HG02759 (cell line): ENCODE measurements at regions not wholly inside any gene's neighbourhood (a gene's known extent, or its start where the extent isn't known, plus 50 kb on each side); places are given as distances from the start of the nearest gene placed in this dataset.
A peak's percentile ranks its signal among the peaks of the same experiment; 100 is the strongest.

ENCODE experiments used
- ATAC-seq: cut with Tn5 transposase; IDR thresholded peaks from one replicate; pipeline ENCODE4 v1.9.1; 2021; ENCODE audit warnings: mild to moderate bottlenecking, moderate library complexity; ENCODE audit not compliant: unreplicated experiment

DNA sequence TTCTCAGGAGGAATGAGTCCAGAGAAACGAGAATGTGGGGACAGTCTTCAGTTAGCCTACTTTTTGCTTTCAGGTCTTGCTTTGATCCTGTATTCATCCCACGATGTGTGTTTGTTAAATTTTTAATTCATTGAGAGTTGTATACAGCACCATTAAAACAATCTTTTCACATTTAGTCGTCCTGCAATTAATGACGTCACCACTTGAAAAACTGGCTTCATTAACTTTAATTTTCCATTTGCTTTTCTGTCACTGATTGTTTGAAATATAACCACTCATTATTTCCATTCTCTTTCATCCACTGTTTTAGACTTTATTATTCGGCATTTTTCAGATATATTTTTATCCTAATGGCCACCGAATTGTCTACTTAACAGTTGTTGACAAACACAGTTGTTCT is 146.9 kb downstream of the TFEC start:
- ATAC-seq: no peak

DNA sequence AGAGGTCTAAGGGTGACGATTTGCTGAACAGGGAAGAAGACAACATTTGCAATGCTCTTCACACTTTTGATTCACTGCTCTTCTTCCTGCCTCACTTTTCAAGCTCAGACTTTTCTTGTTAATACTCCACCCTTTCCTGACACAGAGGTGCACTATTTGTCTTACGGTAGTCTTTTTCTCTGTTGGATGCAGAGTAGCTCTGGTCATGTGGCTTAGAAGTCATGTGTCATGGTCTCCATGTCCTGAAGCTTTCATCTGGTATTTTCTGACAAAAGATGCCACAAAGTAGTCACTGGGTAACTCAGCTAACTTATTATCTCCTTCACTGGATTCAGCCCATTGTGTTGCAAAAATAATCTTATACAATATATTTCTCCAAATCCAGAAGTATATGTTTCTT is 149.1 kb downstream of the TFEC start:
- no peak for ATAC-seq

DNA sequence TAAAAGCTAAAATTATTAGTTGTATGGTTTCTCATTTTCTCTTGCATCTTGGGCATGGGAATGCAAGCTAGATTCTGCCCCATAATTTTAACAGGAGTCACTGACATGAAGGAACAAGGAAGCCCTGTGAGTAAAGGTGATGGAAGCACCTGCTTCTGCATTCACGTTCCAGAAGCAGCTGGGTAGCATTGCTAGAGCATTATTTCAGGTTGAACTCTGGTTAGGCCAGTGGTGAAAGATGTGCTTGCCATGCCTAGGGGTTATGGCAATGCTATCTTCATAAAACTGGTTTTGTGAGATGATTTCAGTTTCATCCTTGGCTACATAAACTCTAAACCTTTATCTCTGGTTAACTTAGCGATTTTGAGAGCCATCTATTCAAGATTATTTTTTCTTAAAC is 151.4 kb downstream of the TFEC start:
- no peak for ATAC-seq

DNA sequence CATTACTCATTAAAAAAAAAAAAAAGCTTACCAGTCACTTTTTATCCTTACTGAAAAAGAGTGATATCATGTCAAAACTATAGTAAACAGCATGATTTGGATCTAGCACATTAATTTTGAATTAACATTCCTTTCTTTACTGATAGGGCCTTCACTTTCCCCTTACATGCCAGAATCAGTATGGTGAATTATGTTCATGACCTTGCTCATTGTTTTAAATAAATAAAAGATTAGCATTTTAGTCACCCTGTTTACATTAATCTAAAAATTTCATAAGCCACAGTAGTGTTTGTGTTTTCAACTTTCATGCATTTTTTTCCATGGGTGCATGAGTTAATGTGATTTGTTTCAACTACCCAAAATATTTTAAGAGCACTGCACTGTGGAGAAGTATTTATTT is 160.8 kb downstream of the TFEC start:
- ATAC-seq: no peak

DNA sequence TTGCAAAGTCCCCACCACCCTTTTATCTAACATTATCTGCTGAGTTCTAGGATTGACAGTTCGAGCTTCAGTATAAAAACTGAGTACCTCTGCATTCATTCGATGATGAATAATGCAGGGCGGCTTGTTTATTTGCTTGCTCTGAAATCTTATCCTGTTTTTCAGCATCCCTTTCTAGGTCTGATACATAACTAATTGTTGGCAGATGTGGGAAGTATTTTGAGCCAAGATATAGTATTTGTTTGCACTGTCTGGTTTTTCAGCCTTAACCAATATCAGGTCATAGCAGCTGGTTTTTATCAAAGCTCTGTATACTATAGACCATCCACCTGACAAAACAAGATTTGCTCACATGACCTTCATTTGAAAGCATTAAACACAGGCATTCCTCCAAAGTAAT is 161.4 kb downstream of the TFEC start:
- no peak for ATAC-seq

DNA sequence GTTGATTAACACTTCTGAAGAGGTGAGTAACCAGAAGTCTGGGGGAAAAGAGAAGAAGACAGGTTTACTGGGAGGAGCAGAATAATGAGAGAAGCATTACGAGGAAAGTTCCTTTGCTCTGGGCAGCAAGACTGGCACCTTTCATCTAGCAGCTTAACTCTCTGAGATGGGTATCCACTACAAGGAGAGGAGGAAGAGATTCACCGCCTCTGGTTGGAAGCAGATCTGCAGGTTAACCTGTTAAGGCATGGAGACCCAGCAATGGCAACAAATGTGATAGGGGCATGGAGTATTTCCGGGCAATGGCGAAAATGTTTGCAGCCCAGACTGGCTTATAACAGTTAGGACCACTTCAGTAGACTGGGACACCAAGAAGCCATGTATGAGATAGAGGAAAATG is 162.2 kb downstream of the TFEC start:
- no peak for ATAC-seq

DNA sequence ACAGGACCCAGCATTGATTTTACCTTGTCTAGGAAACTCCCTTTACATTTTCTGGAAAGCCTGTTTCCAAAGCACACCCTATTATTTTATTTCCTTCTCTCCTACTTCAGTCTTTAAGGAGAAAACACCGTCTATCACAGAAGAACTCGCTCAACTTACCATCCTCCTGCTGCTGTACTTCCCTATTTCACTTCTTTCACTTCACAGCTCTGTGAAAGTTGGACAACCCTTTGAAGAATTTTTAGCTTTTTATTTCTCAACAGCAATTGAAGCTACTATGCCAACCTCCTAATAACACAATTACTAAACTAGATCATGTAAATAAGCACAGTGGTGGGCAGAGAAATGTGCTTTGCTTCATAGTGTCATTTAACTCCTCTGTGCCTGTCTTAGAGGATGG is 166.5 kb downstream of the TFEC start:
- no peak for ATAC-seq

DNA sequence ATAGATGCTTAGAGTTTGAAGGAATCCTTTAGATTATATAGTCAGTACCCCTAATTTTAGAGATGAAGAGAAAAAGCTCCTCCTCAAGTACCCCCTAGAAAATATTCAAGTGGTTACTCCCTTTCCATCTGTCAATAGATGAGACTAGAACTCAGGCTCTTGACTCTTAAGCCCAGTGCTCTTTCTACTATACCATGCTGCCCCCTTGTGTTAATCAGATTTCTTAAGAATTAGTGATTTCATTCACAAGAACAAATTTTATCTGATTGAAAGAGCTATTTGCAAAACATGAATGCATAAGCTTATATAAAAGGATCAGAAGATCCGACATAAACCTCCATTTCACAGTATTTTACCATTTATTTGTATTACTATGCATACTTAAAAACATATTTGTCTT is 179.3 kb downstream of the TFEC start:
- no peak for ATAC-seq

DNA sequence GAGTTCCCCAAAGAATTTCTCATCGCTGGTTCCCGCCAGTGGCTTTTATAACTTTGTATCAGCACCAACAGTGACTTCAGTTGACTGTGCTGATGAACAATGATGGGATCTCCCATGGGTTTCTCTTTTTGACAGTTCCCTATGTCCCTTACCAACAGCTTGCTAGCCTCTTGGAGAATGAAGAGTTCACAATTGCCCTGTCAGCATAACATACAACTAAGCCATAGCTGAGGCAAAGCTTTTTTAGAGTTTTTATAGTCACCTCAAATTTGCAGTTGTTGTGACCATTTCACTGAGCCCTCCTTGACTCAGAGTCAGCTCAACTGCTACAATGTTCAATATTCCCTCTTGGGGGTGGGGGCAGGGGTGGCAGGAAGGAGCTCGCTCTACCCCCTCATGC is 179.8 kb downstream of the TFEC start:
- ATAC-seq: no peak

DNA sequence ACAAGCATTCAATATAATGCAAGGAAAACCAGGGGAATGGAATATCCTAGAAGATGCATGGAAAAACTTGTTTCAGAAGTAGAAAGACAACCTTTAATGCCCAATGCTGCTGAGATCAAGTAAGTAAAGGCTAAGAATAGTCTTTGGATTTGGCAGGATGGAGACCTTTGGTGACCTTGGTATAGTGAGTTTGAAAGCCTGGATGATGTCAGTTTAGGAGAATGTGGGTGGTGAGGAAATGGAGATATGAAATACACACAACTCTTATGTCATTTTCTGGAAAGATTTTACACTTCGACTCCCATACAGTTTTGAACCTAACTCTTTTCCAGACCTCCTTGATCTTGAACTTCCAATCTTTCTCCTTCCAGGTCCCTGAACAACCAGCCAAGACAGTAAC is 185.7 kb downstream of the TFEC start:
- ATAC-seq: no peak

DNA sequence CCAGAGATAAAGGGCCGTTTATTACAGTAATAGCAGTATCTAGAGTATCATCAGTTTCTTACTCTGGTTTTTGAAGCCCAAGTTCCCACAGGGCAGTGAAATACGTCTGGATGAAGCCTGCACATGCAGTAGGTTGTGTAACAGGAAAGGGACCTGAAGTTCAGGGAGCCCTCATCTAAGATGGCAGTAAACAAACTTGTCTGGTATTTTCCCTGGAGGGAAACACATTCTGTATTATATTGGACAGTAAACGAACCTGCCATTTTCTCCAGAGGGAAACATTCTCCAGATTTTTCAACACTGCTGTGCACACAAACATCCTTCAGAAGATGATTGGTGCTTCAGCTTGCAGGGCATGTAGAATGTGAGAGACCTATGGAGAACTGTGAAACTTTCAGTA is 189.9 kb downstream of the TFEC start:
- no peak for ATAC-seq

DNA sequence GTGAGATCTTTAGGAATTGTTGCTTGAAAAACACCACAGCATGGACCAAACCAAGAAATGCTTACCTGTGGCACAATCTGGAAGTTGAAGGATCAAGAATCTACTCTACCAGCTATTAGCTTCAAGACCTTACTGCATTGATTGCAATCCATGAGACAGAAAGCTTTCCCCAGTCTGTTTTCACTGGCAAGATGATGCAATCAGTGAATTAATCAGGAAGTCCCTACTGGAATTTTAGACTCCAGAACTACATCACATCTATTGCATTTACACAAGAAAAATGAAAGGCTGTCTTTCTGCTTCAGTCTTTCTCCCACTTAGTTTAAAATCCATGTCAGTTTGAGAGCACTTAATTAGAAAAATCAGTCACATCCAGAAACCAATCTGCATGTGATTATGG is 191.7 kb downstream of the TFEC start:
- ATAC-seq: no peak

DNA sequence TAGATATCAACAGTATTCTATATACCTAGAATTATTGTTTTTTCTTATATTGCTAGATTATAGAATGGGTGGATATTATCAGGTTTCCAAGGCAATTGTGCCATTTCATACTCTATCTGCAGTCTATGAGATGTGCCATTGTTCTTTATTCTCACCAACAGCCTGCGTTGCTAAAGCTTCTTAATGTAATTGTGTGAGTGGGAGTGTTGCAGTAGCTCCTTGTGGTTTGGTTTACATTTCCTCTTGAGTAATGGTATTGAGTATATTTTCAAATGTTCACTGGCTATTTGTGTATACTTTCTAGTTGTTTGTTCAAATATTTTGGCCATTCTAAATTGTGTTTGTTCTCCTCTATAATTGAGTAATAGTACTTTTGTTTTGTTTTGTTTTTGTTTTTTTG is 199.2 kb downstream of the TFEC start:
- ATAC-seq: no peak

DNA sequence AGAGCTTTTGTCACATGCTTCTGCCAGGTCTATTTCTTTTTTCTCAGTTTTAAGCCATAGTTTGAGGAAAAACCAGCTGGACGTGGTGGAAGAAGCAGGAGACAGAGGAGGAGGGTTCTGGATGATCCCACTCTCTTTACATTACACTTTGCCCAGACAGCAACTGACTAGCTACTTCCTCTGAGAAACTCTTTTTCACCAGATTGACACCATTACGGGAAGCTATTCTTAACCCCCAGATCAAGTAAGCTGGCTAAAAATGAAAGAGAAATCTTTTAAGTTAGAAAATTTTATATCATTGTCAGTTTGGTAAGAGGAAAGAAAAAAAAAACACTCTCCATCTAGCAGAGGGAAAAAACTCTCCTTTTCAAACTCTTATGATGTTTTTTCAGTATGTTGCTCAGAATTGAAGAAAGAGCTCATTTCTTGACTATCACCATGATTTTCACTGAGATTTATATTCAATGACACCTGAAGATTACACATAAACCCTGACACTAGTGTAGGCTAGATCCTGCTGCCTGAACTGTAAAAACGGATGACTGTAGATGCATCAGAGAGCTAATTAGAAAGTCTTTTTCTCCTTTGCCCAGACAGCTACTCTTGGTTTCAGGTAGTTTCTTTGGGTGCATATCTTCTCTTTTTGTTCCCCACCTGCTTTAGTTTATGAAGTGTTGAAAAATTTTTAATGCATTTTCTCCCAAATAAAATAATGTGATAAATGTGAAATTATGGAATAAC is 203.1 kb downstream of the TFEC start:
- peak; percentile 48 for ATAC-seq

DNA sequence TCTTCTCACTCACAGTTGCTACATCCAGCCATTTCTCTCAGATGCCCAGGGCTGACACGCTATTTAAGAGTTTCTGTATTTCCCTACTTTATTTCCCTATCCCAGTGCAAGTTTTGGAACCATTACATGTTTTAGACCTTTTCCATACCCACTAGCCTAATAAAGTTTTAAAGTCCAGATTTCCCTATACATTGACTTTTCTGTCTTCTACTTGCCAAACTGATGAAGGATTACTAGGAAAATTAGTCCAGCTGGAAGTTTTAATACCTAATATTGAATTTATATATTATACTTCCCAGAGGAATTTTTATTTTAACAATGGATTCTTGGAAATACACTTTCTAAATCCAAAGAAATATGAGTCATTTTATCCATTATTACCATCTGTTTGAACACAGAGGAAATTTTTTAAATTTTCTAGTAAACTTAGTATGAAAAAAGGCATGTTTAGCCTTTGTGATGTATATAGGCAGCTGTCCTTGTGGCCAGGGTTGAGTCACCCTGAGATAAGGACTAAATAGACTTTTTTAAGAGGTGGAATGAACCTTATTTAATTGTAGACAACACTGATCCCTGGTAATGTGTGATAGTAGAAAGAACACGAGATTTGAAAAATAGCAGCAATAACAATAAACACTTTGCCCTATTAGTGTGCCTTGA is 205.0 kb downstream of the TFEC start:
- ATAC-seq: no peak

DNA sequence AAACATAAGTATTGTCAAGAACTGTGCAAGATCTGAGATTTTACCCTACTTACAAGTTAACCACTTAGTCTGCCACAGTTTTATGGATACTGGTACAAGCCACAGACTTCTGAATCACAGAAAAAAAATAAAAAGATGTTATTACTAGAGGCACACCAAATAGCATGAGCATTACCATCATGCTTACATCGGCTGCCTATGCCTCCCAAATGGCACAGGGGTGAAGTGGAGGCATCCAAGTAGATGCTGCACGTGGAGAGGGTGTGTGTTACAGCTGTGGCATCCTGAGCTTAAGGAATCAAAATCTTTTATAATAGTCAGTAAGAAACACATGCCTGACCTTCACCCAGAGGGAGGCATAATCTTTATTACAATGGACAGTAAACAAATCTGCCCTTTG is 207.8 kb downstream of the TFEC start:
- ATAC-seq: no peak

DNA sequence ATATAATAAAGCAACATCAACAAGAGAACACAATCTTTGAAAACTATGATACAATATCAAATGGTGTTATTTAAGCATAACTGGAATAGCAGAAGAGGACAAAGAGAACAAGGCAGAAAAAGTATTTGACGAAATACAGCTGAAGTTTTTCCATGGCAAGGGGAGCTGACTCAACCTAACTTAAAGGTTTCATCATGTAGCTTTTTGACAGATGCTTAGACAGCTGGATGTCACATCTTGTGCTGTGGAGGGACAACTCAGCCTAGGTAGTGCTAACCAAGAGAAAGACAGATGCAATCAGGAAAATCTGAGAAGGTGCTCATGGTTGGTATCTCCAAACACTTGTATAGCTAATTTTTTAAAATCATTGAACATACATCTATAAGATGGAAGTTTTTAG is 208.2 kb downstream of the TFEC start:
- no peak for ATAC-seq

DNA sequence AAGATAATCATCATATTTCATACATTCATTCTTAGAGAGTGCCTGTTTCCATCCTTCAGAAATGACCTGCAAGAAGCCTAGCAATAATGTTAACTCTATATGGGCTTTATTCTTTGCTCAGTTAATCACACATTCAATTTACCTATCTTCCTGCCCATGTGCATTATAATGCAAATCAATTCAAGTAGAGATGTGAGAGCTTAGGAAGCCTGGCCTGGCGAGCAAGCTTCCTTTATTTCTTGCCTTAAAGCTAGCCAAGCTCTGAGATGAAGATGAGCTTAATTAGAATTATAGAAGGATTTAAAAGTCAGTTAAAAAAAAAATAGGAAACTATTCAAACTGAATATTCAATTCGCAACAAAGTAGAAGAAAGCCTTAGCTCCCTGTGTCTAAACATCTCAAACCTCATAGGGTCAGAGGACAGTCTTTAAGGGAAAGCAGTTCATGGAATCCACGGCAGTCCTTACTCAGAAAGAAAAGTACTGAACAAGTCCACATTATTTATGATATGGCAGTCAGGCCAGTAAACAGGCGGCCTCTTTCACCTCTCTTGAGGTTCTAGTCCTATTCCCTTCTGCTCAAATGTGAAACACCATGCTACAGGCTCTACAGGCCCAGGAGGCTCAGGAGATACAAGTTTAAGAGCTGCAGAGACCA is 214.1 kb downstream of the TFEC start:
- ATAC-seq: no peak

DNA sequence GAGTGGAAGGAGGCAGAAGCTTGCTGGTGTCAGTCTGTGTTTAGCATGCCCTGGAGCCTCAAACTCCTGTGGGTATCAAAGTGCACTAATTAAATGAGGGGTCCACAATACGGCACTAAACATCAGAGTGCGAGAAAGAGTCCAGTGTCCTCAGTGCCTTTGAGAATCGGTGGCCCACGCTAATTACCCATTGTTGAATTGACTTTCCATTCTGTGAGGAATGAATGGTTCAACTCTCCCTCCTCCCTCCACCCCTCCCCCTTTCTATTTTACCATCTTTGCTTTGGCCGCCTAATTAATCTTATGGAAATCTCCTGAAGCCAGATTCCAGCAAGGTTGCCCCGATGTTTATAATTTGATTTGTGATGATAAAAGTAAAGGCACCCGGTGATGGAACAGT is 217.8 kb downstream of the TFEC start:
- no peak for ATAC-seq

DNA sequence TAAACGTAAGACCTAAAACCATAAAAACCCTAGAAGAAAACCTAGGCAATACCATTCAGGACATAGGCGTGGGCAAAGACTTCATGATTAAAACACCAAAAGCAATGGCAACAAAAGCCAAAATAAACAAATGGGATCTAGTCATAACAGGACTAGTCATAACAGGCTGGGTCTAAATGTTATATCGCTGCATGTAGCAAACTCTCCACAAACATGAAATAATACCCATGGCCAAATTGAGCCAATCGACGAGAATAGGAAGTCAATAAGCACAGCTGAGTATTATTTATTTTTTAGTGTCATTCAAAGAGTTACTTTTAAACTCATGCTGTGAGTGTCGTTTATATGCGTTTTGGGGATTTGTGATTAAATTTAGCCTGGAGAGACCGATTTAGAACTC is 225.1 kb downstream of the TFEC start:
- ATAC-seq: no peak

DNA sequence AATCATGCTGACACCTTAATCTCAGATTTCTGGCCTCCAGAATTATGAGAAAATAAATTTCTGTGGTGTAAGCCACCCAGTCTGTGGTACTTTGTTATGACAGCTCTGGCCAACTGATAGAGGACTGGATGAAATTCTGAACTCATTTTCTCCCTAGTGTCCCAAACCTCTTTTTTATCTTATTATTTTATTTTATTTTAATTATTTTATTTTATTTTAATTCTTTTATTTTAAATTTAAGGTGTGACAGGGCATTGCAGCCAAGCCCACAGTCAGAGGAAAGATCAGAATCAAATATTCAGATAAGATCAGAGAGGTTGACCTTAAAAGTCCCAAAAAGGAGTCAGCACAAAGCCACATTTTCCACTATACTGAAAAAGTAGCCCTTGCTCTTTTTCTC is 228.1 kb downstream of the TFEC start:
- ATAC-seq: no peak

DNA sequence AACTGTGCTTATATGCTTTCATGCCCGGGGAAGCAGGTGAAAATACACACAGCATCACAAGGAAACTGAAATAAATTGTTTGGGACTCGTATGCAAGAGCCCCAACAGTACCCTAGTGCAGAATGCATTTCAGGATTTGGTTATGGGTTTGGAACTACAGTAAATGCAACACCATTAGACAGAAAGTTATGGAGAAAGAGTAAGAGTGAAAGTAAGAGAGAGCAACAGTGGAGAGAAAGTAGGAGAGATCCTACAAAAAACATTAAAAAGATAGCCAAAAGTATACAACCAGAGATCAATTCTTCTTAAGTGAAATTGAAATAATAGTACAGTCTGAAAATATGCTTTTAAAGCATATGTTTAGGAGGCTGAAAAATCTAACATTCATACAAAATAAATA is 231.1 kb downstream of the TFEC start:
- no peak for ATAC-seq
